GM19351 (cell line): ENCODE measurements at regions not wholly inside any gene's neighbourhood (a gene's known extent, or its start where the extent isn't known, plus 50 kb on each side); places are given as distances from the start of the nearest gene placed in this dataset.
"Not testable (repeated sequence)": the region's sequence is repeated elsewhere in the genome, so short reads cannot be mapped to it uniquely, and the experiment has no call there.

Experiments used
- ATAC-seq: cut with Tn5 transposase; IDR thresholded peaks from one replicate; pipeline ENCODE4 v1.9.1; 2021; ENCODE audit warnings: mild to moderate bottlenecking, moderate library complexity; ENCODE audit not compliant: unreplicated experiment

GRCh38 chr12:74076918-74077317 is 460.7 kb upstream of the ATXN7L3B start:
- no peak for ATAC-seq

GRCh38 chr12:74105434-74105833 is 432.2 kb upstream of the ATXN7L3B start:
- ATAC-seq = no peak

GRCh38 chr12:74108729-74109128 is 428.9 kb upstream of the ATXN7L3B start:
- no peak for ATAC-seq

GRCh38 chr12:74111688-74112360 is 425.8 kb upstream of the ATXN7L3B start:
- ATAC-seq = peak; percentile 60

GRCh38 chr12:74119811-74120362 is 417.7 kb upstream of the ATXN7L3B start:
- ATAC-seq = no peak

- ATAC-seq = no peak
These were observed 417.0 kb upstream of the ATXN7L3B start for GRCh38 chr12:74120644-74121043.

- ATAC-seq = no peak
These were observed 407.9 kb upstream of the ATXN7L3B start for GRCh38 chr12:74129702-74130101.

GRCh38 chr12:74144396-74144795 is 393.2 kb upstream of the ATXN7L3B start:
- ATAC-seq = no peak

GRCh38 chr12:74145328-74145727 is 392.3 kb upstream of the ATXN7L3B start:
- ATAC-seq = no peak

- no peak for ATAC-seq
These were observed 388.8 kb upstream of the ATXN7L3B start for GRCh38 chr12:74148849-74149248.

GRCh38 chr12:74152370-74152769 is 385.3 kb upstream of the ATXN7L3B start:
- ATAC-seq = no peak

GRCh38 chr12:74166096-74166495 is 371.5 kb upstream of the ATXN7L3B start:
- no peak for ATAC-seq

- no peak for ATAC-seq
These were observed 368.0 kb upstream of the ATXN7L3B start for GRCh38 chr12:74169607-74170006.

- no peak for ATAC-seq
These were observed 366.8 kb upstream of the ATXN7L3B start for GRCh38 chr12:74170645-74171477.

- ATAC-seq = no peak
These were observed 366.1 kb upstream of the ATXN7L3B start for GRCh38 chr12:74171478-74171909.

- ATAC-seq = not testable (repeated sequence)
These were observed 362.7 kb upstream of the ATXN7L3B start for GRCh38 chr12:74174961-74175360.

- no peak for ATAC-seq
These were observed 352.3 kb upstream of the ATXN7L3B start for GRCh38 chr12:74185360-74185759.

- ATAC-seq = no peak
These were observed 344.4 kb upstream of the ATXN7L3B start for GRCh38 chr12:74193191-74193590.

- ATAC-seq = no peak
These were observed 333.4 kb upstream of the ATXN7L3B start for GRCh38 chr12:74204236-74204635.

GRCh38 chr12:74227846-74228545 is 309.6 kb upstream of the ATXN7L3B start:
- ATAC-seq = no peak

GRCh38 chr12:74229671-74230070 is 308.0 kb upstream of the ATXN7L3B start:
- no peak for ATAC-seq
